Activated B cell treated with CpG ODN at 0.5 μM for 24 hours (primary cell): ENCODE measurements at regions not wholly inside any gene's neighbourhood (a gene's known extent, or its start where the extent isn't known, plus 50 kb on each side); places are given as distances from the start of the nearest gene placed in this dataset.
A peak's percentile ranks its signal among the peaks of the same experiment; 100 is the strongest.

Experiments used
- ATAC-seq: fragments of 200-7000 bp; cut with Tn5 transposase; one replicate; pipeline ENCODE4 v1.10.0; 2021; ENCODE audit warnings: low read depth, mild to moderate bottlenecking, moderate library complexity
- CTCF ChIA-PET: fragments of 350-600 bp; sonication (Branson Sonifier 250); formaldehyde crosslinking; loops from one replicate; lab custom pipeline; 2021; ENCODE audit warnings: antibody characterized with exemption; lab: Charles Lee
- POLR2A ChIA-PET: fragments of 350-600 bp; sonication (Branson Sonifier 250); formaldehyde crosslinking; loops from one replicate; lab custom pipeline; 2021; ENCODE audit warnings: antibody characterized with exemption; lab: Charles Lee
- DNase-seq: peaks from one replicate; pipeline ENCODE4 v3.0.0; 2022
- H3K27ac Mint-ChIP-seq: one replicate; pipeline ENCODE4 v1.8.0; 2020; ENCODE audit warnings: mixed read lengths
- H3K27me3 Mint-ChIP-seq: one replicate; pipeline ENCODE4 v1.8.0; 2021; ENCODE audit warnings: mixed read lengths
- H3K36me3 Mint-ChIP-seq: one replicate; pipeline ENCODE4 v1.8.0; 2021; ENCODE audit warnings: low read depth, mixed read lengths
- H3K4me1 Mint-ChIP-seq: one replicate; pipeline ENCODE4 v1.8.0; 2021; ENCODE audit warnings: mixed read lengths
- H3K4me3 Mint-ChIP-seq: one replicate; pipeline ENCODE4 v1.8.0; 2020; ENCODE audit warnings: mild to moderate bottlenecking, mixed read lengths
- H3K9me3 Mint-ChIP-seq: one replicate; pipeline ENCODE4 v1.8.0; 2020; ENCODE audit warnings: mixed read lengths
- CTCF ChIP-seq: fragments of 200-600 bp; IDR thresholded peaks from one replicate; pipeline ENCODE4 v1.8.0; 2022; ENCODE audit warnings: antibody characterized with exemption, mild to moderate bottlenecking
- intact Hi-C: fragments of 100-400 bp; cut with micrococcal nuclease; formaldehyde crosslinking; loops from one replicate; pipeline ENCODE4 v1.15.1; 2024

GRCh38 chr7:47186316-47186715 is 395.6 kb downstream of the TNS3 start:
- Mint-ChIP-seq H3K27ac (no peak overlapping the region), H3K36me3 (no peaks in the 10 kb centered on the region), H3K9me3 (no peaks in the 10 kb centered on the region), H3K4me3 (no peak overlapping the region), H3K27me3 (peaks cover 2% of the 10 kb centered on the region), H3K4me1 (peaks cover 26% of the 10 kb centered on the region)
- ATAC-seq (peak; percentile 77), DNase-seq (no peak)
- TF ChIP-seq CTCF = no peak
- POLR2A ChIA-PET = interaction anchor here (0.6 kb wide), 1 partner anchor 535 kb away, joined by 3 read pairs; no protein-coding TSS in a partner anchor
- intact Hi-C loops = no loop called here
- CTCF ChIA-PET = no interaction called here

GRCh38 chr7:47185839-47186238 is 396.1 kb downstream of the TNS3 start:
- no peak for TF ChIP-seq CTCF
- H3K36me3 Mint-ChIP-seq = no peaks in the 10 kb centered on the region
- H3K4me3 Mint-ChIP-seq = no peak overlapping the region
- H3K4me1 Mint-ChIP-seq = peaks cover 26% of the 10 kb centered on the region
- DNase-seq = no peak
- H3K27ac Mint-ChIP-seq = no peak overlapping the region
- H3K27me3 Mint-ChIP-seq = peaks cover 2% of the 10 kb centered on the region
- no peak for ATAC-seq
- CTCF ChIA-PET = no interaction called here
- POLR2A ChIA-PET = no interaction called here
- H3K9me3 Mint-ChIP-seq = no peaks in the 10 kb centered on the region
- intact Hi-C loops = no loop called here

GRCh38 chr7:47185170-47185569 is 396.7 kb downstream of the TNS3 start:
- no peak overlapping the region for H3K27ac Mint-ChIP-seq
- H3K4me3 Mint-ChIP-seq = no peak overlapping the region
- H3K27me3 Mint-ChIP-seq = peaks cover 2% of the 10 kb centered on the region
- ATAC-seq (no peak), DNase-seq (no peak)
- peaks cover 26% of the 10 kb centered on the region for H3K4me1 Mint-ChIP-seq
- intact Hi-C loops = no loop called here
- ChIA-PET POLR2A (no interaction called here), CTCF (no interaction called here)
- no peak for TF ChIP-seq CTCF
- no peaks in the 10 kb centered on the region for H3K36me3 Mint-ChIP-seq
- H3K9me3 Mint-ChIP-seq = no peaks in the 10 kb centered on the region

GRCh38 chr7:47183862-47184590 is 397.9 kb downstream of the TNS3 start:
- no peaks in the 10 kb centered on the region for H3K36me3 Mint-ChIP-seq
- H3K27ac Mint-ChIP-seq = no peak overlapping the region
- intact Hi-C loops = no loop called here
- no peaks in the 10 kb centered on the region for H3K27me3 Mint-ChIP-seq
- ChIA-PET POLR2A (interaction anchor here (0.6 kb wide), 1 partner anchor 67 kb away, joined by 4 read pairs; no protein-coding TSS in a partner anchor), CTCF (no interaction called here)
- TF ChIP-seq CTCF = no peak
- H3K4me1 Mint-ChIP-seq = peaks cover 26% of the 10 kb centered on the region
- no peaks in the 10 kb centered on the region for H3K9me3 Mint-ChIP-seq
- DNase-seq (no peak), ATAC-seq (no peak)
- no peak overlapping the region for H3K4me3 Mint-ChIP-seq

GRCh38 chr7:47181746-47182361 is 400.1 kb downstream of the TNS3 start:
- peaks cover 5% of the 10 kb centered on the region for H3K27me3 Mint-ChIP-seq
- ChIA-PET POLR2A (no interaction called here), CTCF (interaction anchor here (1.7 kb wide), 1 partner anchor 1258 kb away, joined by 4 read pairs; no protein-coding TSS in a partner anchor)
- TF ChIP-seq CTCF = no peak
- DNase-seq (no peak), ATAC-seq (no peak)
- peaks cover 2% of the 10 kb centered on the region for H3K9me3 Mint-ChIP-seq
- no peak overlapping the region for H3K4me3 Mint-ChIP-seq
- peaks cover 19% of the 10 kb centered on the region for H3K4me1 Mint-ChIP-seq
- no peak overlapping the region for H3K27ac Mint-ChIP-seq
- intact Hi-C loops = no loop called here
- no peaks in the 10 kb centered on the region for H3K36me3 Mint-ChIP-seq
